Psoas muscle (tissue), 7 donors: ENCODE measurements at regions not wholly inside any gene's neighbourhood (a gene's known extent, or its start where the extent isn't known, plus 50 kb on each side); places are given as distances from the start of the nearest gene placed in this dataset.
"Not testable (repeated sequence)": the region's sequence is repeated elsewhere in the genome, so short reads cannot be mapped to it uniquely, and the experiment has no call there.

Source experiments
- ATAC-seq, 4 donors: fragments of 200-7000 bp; cut with Tn5 transposase; one replicate each; pipeline ENCODE4 v1.9.1; 2020; ENCODE audit warnings: moderate library complexity in 3 of 4, mild to moderate bottlenecking in 2 of 4
- DNase-seq, 2 donors: peaks; one replicate each; pipeline ENCODE4 v3.0.0-alpha.2; 2020
- H3K27ac ChIP-seq: fragments of 200-600 bp; one replicate; pipeline ENCODE4 v1.8.0; 2022
- H3K27me3 ChIP-seq, 3 donors: fragments of 200-600 bp in 1 of 3; one replicate each; pipeline versions ENCODE4 v1.6.1 to v1.8.0; 2013 to 2022; ENCODE audit warnings: low read length in 2 of 3, mild to moderate bottlenecking in 2 of 3, moderate library complexity in 1 of 3; ENCODE audit not compliant: insufficient read depth in 3 of 3
- H3K36me3 ChIP-seq, 2 donors: fragments of 200-600 bp in 1 of 2; one replicate each; pipeline versions ENCODE4 v1.6.1 to v1.8.0; 2013 to 2022; ENCODE audit warnings: low read depth in 1 of 2, mild to moderate bottlenecking in 1 of 2, moderate library complexity in 1 of 2; ENCODE audit not compliant: insufficient read depth in 1 of 2
- H3K4me1 ChIP-seq: fragments of 200-600 bp; one replicate; pipeline ENCODE4 v1.8.0; 2022
- H3K4me3 ChIP-seq: fragments of 200-600 bp; one replicate; pipeline ENCODE4 v1.8.0; 2022; ENCODE audit warnings: mild to moderate bottlenecking
- H3K9me3 ChIP-seq: fragments of 200-600 bp; one replicate; pipeline ENCODE4 v1.8.0; 2022
- WGBS, 3 donors: extraction: QIAGEN DNeasy Blood & Tissue Kit; methylation state at CpG; one replicate each; pipeline versions ENCODE4 v1.1.6 to v1.1.7; 2013; 5-methylcytosine and 5-hydroxymethylcytosine counted together
- intact Hi-C, 2 donors: fragments of 100-400 bp; cut with DNase I; formaldehyde crosslinking; loops; one replicate each; pipeline versions ENCODE4 v1.11.0 to v1.14.2; 2022
- TF ChIP-seq, protein P1 (sequence below): fragments of 200-600 bp; IDR thresholded peaks from one replicate; pipeline ENCODE4 v1.8.0; 2022; ENCODE audit warnings: antibody characterized with exemption
- donor health status: healthy with polysubstance abuse.
- donor health status: DM: no; HTN: no; CAD: no; lungs with moderate emphysema.
- donor health status: Bipolar disorder and iron deficiency.
- donor health status: healthy.
- donor health status: DM: yes; HTN: yes; CAD: no.
- donor health status: DM: no; HTN: no; CAD: no.
- donor health status: DM: yes; HTN: yes; CAD: no.

DNA sequence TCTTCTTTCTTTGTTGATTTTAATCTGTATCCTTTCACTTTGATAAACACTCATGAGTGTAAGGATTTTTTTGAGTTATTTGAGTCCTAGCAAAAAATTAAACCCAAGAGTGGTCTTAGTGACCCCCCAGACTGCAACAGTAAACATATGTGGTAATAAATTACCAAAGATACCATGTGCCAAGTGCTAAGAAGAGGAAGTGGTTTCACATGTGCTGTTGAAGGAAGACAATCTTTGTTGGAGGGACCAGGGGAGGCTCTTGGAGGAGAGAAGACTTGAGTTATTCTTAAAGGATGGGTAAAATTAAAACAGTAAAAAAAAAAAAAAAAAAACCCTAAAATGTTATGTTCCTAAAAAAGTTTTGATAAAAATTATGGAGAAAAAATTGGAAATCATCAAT, 150.2 kb downstream of the SEC23IP start:
- Histone ChIP-seq H3K36me3 (no peaks in the 10 kb centered on the region), H3K27me3 (no peaks in the 10 kb centered on the region), H3K4me1 (no peaks in the 10 kb centered on the region), H3K27ac (no peak overlapping the region), H3K4me3 (no peak overlapping the region), H3K9me3 (no peaks in the 10 kb centered on the region)
- intact Hi-C loops: no loop called here
- no peak for DNase-seq
- ATAC-seq: no peak
- TF ChIP-seq, protein P1, sequence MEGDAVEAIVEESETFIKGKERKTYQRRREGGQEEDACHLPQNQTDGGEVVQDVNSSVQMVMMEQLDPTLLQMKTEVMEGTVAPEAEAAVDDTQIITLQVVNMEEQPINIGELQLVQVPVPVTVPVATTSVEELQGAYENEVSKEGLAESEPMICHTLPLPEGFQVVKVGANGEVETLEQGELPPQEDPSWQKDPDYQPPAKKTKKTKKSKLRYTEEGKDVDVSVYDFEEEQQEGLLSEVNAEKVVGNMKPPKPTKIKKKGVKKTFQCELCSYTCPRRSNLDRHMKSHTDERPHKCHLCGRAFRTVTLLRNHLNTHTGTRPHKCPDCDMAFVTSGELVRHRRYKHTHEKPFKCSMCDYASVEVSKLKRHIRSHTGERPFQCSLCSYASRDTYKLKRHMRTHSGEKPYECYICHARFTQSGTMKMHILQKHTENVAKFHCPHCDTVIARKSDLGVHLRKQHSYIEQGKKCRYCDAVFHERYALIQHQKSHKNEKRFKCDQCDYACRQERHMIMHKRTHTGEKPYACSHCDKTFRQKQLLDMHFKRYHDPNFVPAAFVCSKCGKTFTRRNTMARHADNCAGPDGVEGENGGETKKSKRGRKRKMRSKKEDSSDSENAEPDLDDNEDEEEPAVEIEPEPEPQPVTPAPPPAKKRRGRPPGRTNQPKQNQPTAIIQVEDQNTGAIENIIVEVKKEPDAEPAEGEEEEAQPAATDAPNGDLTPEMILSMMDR: no peak

- intact Hi-C loops, H3K36me3 ChIP-seq, H3K27ac ChIP-seq, H3K4me1 ChIP-seq, DNase-seq, ATAC-seq, H3K4me3 ChIP-seq, H3K9me3 ChIP-seq, H3K27me3 ChIP-seq: not testable (repeated sequence)
- WGBS, 3 donors: 91 to 97% (median 96%) methylated on average over 7 of the region's 7 CpGs
Measured at GRCh38 chr10:120047373-120047772, 154.8 kb downstream of the SEC23IP start.

DNA sequence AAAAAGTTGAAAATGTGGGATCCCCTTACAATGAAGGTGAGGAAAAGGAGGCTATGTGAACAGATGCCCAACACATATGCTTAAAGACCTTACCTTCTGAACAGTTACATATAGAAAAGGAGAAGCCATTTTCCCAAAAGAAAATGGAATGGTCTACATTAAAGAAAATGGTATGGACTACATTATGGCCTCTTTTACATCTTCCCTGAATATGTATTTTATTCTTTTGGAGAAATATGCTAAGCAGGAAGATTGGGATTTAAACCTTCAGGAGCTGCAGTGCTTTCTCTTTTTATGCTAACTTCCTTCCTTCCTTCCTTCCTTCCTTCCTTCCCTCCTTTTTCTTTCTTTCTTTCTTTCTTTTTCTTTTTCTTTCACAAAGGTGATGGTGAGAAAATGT, 155.4 kb downstream of the SEC23IP start:
- intact Hi-C loops: no loop called here
- H3K27ac ChIP-seq: no peak overlapping the region
- DNase-seq: no peak
- no peaks in the 10 kb centered on the region for H3K36me3 ChIP-seq
- no peaks in the 10 kb centered on the region for H3K27me3 ChIP-seq
- no peaks in the 10 kb centered on the region for H3K9me3 ChIP-seq
- no peaks in the 10 kb centered on the region for H3K4me1 ChIP-seq
- ATAC-seq: no peak
- no peak overlapping the region for H3K4me3 ChIP-seq
- TF ChIP-seq, protein P1: no peak

- H3K36me3 ChIP-seq: no peaks in the 10 kb centered on the region
- TF ChIP-seq, protein P1: no peak
- ATAC-seq: no peak
- H3K27ac ChIP-seq: no peak overlapping the region
- DNase-seq: no peak
- no peaks in the 10 kb centered on the region for H3K4me1 ChIP-seq
- no peak overlapping the region for H3K4me3 ChIP-seq
- no peaks in the 10 kb centered on the region for H3K9me3 ChIP-seq
- 68 to 81% (median 76%) methylated on average over 1 of the region's 1 CpG for WGBS, 3 donors
- H3K27me3 ChIP-seq: no peaks in the 10 kb centered on the region
- intact Hi-C loops: no loop called here
Measured at GRCh38 chr10:120048391-120048790, 155.9 kb downstream of the SEC23IP start.

DNA sequence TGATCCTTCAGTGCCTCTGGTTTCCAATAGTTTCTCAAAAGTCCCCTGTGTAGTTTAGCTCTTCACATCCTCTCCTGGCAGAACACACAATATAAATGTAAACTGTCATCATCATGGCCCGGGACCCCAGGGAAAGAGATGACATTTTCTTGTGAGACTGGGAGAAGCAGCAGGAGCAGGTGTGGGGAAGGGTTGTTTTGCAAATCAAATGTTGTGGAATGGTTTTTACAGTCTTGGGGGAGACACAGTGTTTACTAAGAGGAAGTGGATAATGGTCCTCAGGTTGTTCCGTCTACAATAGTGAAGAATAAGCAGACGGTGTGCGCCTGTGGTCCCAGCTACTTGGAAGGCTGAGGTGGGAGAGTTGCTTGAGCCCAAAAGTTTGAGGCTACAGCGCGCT, 159.1 kb downstream of the SEC23IP start:
- H3K9me3 ChIP-seq: no peaks in the 10 kb centered on the region
- H3K4me1 ChIP-seq: no peaks in the 10 kb centered on the region
- no peak overlapping the region for H3K27ac ChIP-seq
- no peaks in the 10 kb centered on the region for H3K27me3 ChIP-seq
- TF ChIP-seq, protein P1: no peak
- no peak overlapping the region for H3K4me3 ChIP-seq
- no peaks in the 10 kb centered on the region for H3K36me3 ChIP-seq
- WGBS, 3 donors: 62 to 73% (median 66%) methylated on average over 6 of the region's 6 CpGs
- DNase-seq (no peak), ATAC-seq (no peak)
- intact Hi-C loops: no loop called here
